ENCODE measurements at regions not wholly inside any gene's neighbourhood (a gene's known extent, or its start where the extent isn't known, plus 50 kb on each side); places are given as distances from the start of the nearest gene placed in this dataset.

GRCh38 chr3:132803889-132804288 lies 81.7 kb upstream of the NPHP3 start:
- no peak overlapping the region for H2AFZ ChIP-seq
- no peaks in the 10 kb centered on the region for H3K9me2 ChIP-seq (replicated peaks; ENCODE audit: insufficient read depth)
- H3K36me3 ChIP-seq (replicated peaks; ENCODE audit: insufficient read depth, low read depth) = no peaks in the 10 kb centered on the region
- H3K27ac ChIP-seq = no peak overlapping the region
- peak; percentile 11 for TF ChIP-seq CTCF (IDR thresholded peaks at IDR 0.05; ENCODE audit: poor library complexity)
- TF ChIP-seq EZH2 (IDR thresholded peaks at IDR 0.05; ENCODE audit: borderline replicate concordance) = no peak
- no peak overlapping the region for H3K4me3 ChIP-seq
- no peaks in the 10 kb centered on the region for H3K27me3 ChIP-seq
- no peaks in the 10 kb centered on the region for H3K9me3 ChIP-seq (ENCODE audit: low read depth)
- H3K4me1 ChIP-seq (ENCODE audit: insufficient read depth) = peaks cover 13% of the 10 kb centered on the region
- H3K4me2 ChIP-seq = no peak overlapping the region
- DNase-seq (ENCODE audit: low spot score) = peak; percentile 9
- 61% methylated on average over 4 of the region's 4 CpGs for WGBS (ENCODE audit: low lambda C conversion rate, missing lambda C conversion rate)
- no peaks in the 10 kb centered on the region for H4K20me1 ChIP-seq (ENCODE audit: insufficient read depth, poor library complexity, severe bottlenecking)
- no peaks in the 10 kb centered on the region for H3K79me2 ChIP-seq

- Histone ChIP-seq H3K79me2 (no peaks in the 10 kb centered on the region), H3K4me2 (no peak overlapping the region), H4K20me1 (ENCODE audit: insufficient read depth, poor library complexity, severe bottlenecking) (no peaks in the 10 kb centered on the region), H3K4me3 (no peak overlapping the region), H3K27ac (no peak overlapping the region), H3K36me3 (replicated peaks; ENCODE audit: insufficient read depth, low read depth) (no peaks in the 10 kb centered on the region), H2AFZ (no peak overlapping the region), H3K9me2 (replicated peaks; ENCODE audit: insufficient read depth) (no peaks in the 10 kb centered on the region), H3K4me1 (ENCODE audit: insufficient read depth) (peaks cover 13% of the 10 kb centered on the region), H3K27me3 (no peaks in the 10 kb centered on the region), H3K9me3 (ENCODE audit: low read depth) (no peaks in the 10 kb centered on the region)
- no peak for TF ChIP-seq CTCF (IDR thresholded peaks at IDR 0.05; ENCODE audit: poor library complexity)
- TF ChIP-seq EZH2phosphoT487 (IDR thresholded peaks at IDR 0.05; ENCODE audit: low read depth, severe bottlenecking, unreplicated experiment) = no peak
- TF ChIP-seq EZH2 (IDR thresholded peaks at IDR 0.05; ENCODE audit: borderline replicate concordance) = no peak
- WGBS (ENCODE audit: low lambda C conversion rate, missing lambda C conversion rate) = 62% methylated on average over 2 of the region's 2 CpGs
- DNase-seq (ENCODE audit: low spot score) = no peak
These were observed 78.7 kb upstream of the NPHP3 start for GRCh38 chr3:132800958-132801357.

- Histone ChIP-seq H3K4me1 (ENCODE audit: insufficient read depth) (no peaks in the 10 kb centered on the region), H3K9me3 (ENCODE audit: low read depth) (no peaks in the 10 kb centered on the region), H3K4me2 (no peak overlapping the region), H3K27me3 (peaks cover 4% of the 10 kb centered on the region), H3K36me3 (replicated peaks; ENCODE audit: insufficient read depth, low read depth) (no peaks in the 10 kb centered on the region), H3K27ac (no peak overlapping the region), H3K9me2 (replicated peaks; ENCODE audit: insufficient read depth) (no peaks in the 10 kb centered on the region), H2AFZ (no peak overlapping the region), H4K20me1 (ENCODE audit: insufficient read depth, poor library complexity, severe bottlenecking) (no peaks in the 10 kb centered on the region), H3K4me3 (no peak overlapping the region), H3K79me2 (no peaks in the 10 kb centered on the region)
- DNase-seq (ENCODE audit: low spot score) = no peak
- TF ChIP-seq EZH2phosphoT487 (IDR thresholded peaks at IDR 0.05; ENCODE audit: low read depth, severe bottlenecking, unreplicated experiment) (no peak), CTCF (IDR thresholded peaks at IDR 0.05; ENCODE audit: poor library complexity) (no peak), EZH2 (IDR thresholded peaks at IDR 0.05; ENCODE audit: borderline replicate concordance) (no peak)
These were observed 68.6 kb upstream of the NPHP3 start for GRCh38 chr3:132790806-132791205.

- H3K9me2 ChIP-seq (replicated peaks; ENCODE audit: insufficient read depth) = no peaks in the 10 kb centered on the region
- no peaks in the 10 kb centered on the region for H3K79me2 ChIP-seq
- no peaks in the 10 kb centered on the region for H3K4me1 ChIP-seq (ENCODE audit: insufficient read depth)
- no peak for DNase-seq (ENCODE audit: low spot score)
- no peaks in the 10 kb centered on the region for H3K36me3 ChIP-seq (replicated peaks; ENCODE audit: insufficient read depth, low read depth)
- H2AFZ ChIP-seq = no peak overlapping the region
- 68% methylated on average over 6 of the region's 6 CpGs for WGBS (ENCODE audit: low lambda C conversion rate, missing lambda C conversion rate)
- no peak overlapping the region for H3K4me2 ChIP-seq
- peaks cover 4% of the 10 kb centered on the region for H3K27me3 ChIP-seq
- no peak overlapping the region for H3K27ac ChIP-seq
- no peak overlapping the region for H3K4me3 ChIP-seq
- H4K20me1 ChIP-seq (ENCODE audit: insufficient read depth, poor library complexity, severe bottlenecking) = no peaks in the 10 kb centered on the region
- H3K9me3 ChIP-seq (ENCODE audit: low read depth) = no peaks in the 10 kb centered on the region
- no peak for TF ChIP-seq EZH2 (IDR thresholded peaks at IDR 0.05; ENCODE audit: borderline replicate concordance)
- no peak for TF ChIP-seq EZH2phosphoT487 (IDR thresholded peaks at IDR 0.05; ENCODE audit: low read depth, severe bottlenecking, unreplicated experiment)
- no peak for TF ChIP-seq CTCF (IDR thresholded peaks at IDR 0.05; ENCODE audit: poor library complexity)
These were observed 67.8 kb upstream of the NPHP3 start for GRCh38 chr3:132789959-132790358.

Data from hepatocyte (in vitro differentiated cells).